ENCODE measurements at regions not wholly inside any gene's neighbourhood (a gene's known extent, or its start where the extent isn't known, plus 50 kb on each side); places are given as distances from the start of the nearest gene placed in this dataset.

DNA sequence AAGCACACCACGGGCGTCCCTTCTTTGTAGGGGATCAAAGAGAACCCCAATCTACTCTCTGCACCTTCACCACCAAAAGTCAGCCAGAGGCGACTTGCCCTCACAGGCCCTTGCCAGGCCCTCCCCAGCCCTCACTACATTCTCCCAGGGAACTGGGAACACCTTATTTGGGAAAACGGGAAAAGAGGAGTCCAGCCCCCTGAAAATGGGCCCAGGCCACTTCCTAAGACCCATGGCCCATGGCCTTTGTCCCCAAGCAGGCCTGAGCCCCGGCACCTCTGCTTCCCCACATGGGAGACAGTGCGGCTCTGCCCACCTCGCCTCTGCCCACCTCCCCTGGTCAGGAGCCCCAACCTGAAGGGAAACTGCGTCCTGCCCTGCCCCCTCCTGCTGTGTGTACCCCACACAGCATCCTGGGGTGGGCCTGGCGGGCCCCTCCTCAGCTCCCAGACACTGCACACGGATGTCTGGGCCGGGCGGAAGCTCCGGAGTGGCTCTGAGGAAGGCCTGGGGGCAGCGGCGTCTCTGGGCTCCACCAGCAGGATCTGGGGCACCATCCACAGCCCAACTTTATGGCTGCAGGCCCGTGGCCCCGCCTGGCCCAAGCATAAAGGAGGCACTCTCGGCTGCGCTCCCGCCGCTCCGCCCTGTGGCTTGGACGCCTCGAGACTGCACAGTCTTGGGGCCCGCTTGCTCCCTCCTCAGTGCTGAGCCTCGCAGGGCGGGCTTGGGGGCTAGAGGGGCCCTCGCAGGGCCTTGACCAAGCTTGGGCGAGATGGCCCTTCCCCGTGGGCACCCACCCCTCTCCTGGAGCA lies 70.3 kb upstream of the GPC1 start:
- Histone ChIP-seq H3K36me3 (no peaks in the 10 kb centered on the region), H3K27me3 (no peaks in the 10 kb centered on the region), H3K9me3 (no peaks in the 10 kb centered on the region), H3K4me1 (peaks cover 25 to 39% of the 10 kb centered on the region in 2 donors), H3K27ac (no peak overlapping the region), H3K4me3 (no peak overlapping the region)
- no peak for ATAC-seq
- intact Hi-C loops (cut with DNase I; ENCODE audit: low total_unique reads) (no loop called here), in situ Hi-C loops (cut with MboI; ENCODE audit: low sequenced_read_pairs in 4 of 4) (no loop called here)
- no peak for DNase-seq
- TF ChIP-seq CTCF (IDR thresholded peaks at IDR 0.05 in 4 of 5, conservative IDR thresholded peaks at IDR 0.05 in 1 of 5), result no peak
- no peak for TF ChIP-seq POLR2A (IDR thresholded peaks at IDR 0.05)

GRCh38 chr2:240365971-240366471 lies 69.4 kb upstream of the GPC1 start:
- DNase-seq (no peak), ATAC-seq (no peak)
- H3K4me1 ChIP-seq, result peaks cover 32 to 46% of the 10 kb centered on the region in 2 donors
- intact Hi-C loops (cut with DNase I; ENCODE audit: low total_unique reads) (no loop called here), in situ Hi-C loops (cut with MboI; ENCODE audit: low sequenced_read_pairs in 4 of 4) (no loop called here)
- H3K27me3 ChIP-seq, result no peaks in the 10 kb centered on the region
- no peaks in the 10 kb centered on the region for H3K9me3 ChIP-seq
- no peaks in the 10 kb centered on the region for H3K36me3 ChIP-seq
- no peak overlapping the region for H3K27ac ChIP-seq
- no peak overlapping the region for H3K4me3 ChIP-seq
- TF ChIP-seq CTCF (IDR thresholded peaks at IDR 0.05 in 4 of 5, conservative IDR thresholded peaks at IDR 0.05 in 1 of 5), result no peak
- no peak for TF ChIP-seq POLR2A (IDR thresholded peaks at IDR 0.05)

GRCh38 chr2:240366901-240367300 lies 68.6 kb upstream of the GPC1 start:
- ATAC-seq, result no peak
- Histone ChIP-seq H3K36me3 (no peaks in the 10 kb centered on the region), H3K27me3 (no peaks in the 10 kb centered on the region), H3K4me1 (peaks cover 34 to 52% of the 10 kb centered on the region in 2 donors), H3K4me3 (no peak overlapping the region), H3K9me3 (no peaks in the 10 kb centered on the region), H3K27ac (no peak overlapping the region)
- TF ChIP-seq CTCF (IDR thresholded peaks at IDR 0.05 in 4 of 5, conservative IDR thresholded peaks at IDR 0.05 in 1 of 5) (no peak), POLR2A (IDR thresholded peaks at IDR 0.05) (no peak)
- intact Hi-C loops (cut with DNase I; ENCODE audit: low total_unique reads) (no loop called here), in situ Hi-C loops (cut with MboI; ENCODE audit: low sequenced_read_pairs in 4 of 4) (no loop called here)
- DNase-seq, result no peak

GRCh38 chr2:240367721-240368120 lies 67.7 kb upstream of the GPC1 start:
- no peak for ATAC-seq
- peaks cover 34 to 55% of the 10 kb centered on the region in 2 donors for H3K4me1 ChIP-seq
- no peaks in the 10 kb centered on the region for H3K27me3 ChIP-seq
- TF ChIP-seq POLR2A (IDR thresholded peaks at IDR 0.05), result no peak
- no peak for TF ChIP-seq CTCF (IDR thresholded peaks at IDR 0.05 in 4 of 5, conservative IDR thresholded peaks at IDR 0.05 in 1 of 5)
- intact Hi-C loops (cut with DNase I; ENCODE audit: low total_unique reads), result loop anchor here (2.0 kb wide), 3 partner anchors 19 to 135 kb away; no protein-coding TSS in a partner anchor
- no peak for DNase-seq
- no peaks in the 10 kb centered on the region for H3K36me3 ChIP-seq
- H3K9me3 ChIP-seq, result no peaks in the 10 kb centered on the region
- H3K4me3 ChIP-seq, result no peak overlapping the region
- H3K27ac ChIP-seq, result peak overlapping the region; percentile 96 to 99 (median 98)
- in situ Hi-C loops (cut with MboI; ENCODE audit: low sequenced_read_pairs in 4 of 4), result no loop called here

All from gastrocnemius medialis (tissue), 4 donors.